ENCODE measurements at regions not wholly inside any gene's neighbourhood (a gene's known extent, or its start where the extent isn't known, plus 50 kb on each side); places are given as distances from the start of the nearest gene placed in this dataset.

DNA sequence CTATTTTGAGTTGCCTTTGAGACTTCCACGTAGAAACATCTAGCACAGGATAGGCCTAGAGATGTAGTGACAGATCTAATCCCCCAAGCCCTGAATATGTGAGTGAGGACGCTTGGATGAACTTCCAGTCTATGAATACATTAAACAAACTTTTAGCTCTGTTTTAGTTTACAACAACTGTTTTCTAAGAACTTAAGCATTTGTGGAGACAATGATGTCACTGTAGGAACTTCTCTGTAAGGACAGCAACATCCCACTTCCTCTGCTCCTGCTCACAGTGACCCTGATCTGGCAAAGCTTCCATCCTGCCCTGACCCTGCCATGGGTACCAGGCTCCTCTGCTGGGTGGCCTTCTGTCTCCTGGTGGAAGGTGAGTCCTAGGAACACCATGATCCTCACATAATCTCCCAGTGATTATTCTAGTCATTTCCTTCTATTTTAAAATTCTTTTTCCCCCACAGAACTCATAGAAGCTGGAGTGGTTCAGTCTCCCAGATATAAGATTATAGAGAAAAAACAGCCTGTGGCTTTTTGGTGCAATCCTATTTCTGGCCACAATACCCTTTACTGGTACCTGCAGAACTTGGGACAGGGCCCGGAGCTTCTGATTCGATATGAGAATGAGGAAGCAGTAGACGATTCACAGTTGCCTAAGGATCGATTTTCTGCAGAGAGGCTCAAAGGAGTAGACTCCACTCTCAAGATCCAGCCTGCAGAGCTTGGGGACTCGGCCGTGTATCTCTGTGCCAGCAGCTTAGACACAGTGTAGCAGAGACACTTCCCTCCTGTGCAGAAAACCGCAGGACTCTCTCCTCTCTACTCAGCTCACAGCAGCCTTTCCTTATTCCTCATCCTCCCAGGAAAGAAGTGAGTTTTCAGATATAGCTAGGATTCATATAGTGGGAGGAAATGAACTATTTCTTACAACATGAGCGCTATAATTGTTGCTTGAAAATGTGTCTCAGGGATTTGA, 194.4 kb upstream of the PRSS1 start:
- DNase-seq (ENCODE audit: low read depth, low spot score) = no peak
- H3K4me3 ChIP-seq (ENCODE audit: low read depth, low read length) = no peak overlapping the region
- ChIA-PET POLR2A (interaction anchor here (0.7 kb wide), 1 partner anchor 14 kb away, joined by 3 read pairs; no protein-coding TSS in a partner anchor), CTCF (interaction anchor here (0.6 to 4.1 kb wide), 12 partner anchors 8 to 256 kb away, joined by 3 to 24 read pairs (median 6); no protein-coding TSS in a partner anchor)
- no peak for TF ChIP-seq CTCF (IDR thresholded peaks at IDR 0.05; ENCODE audit: insufficient read depth, low read length, missing control alignments)

DNA sequence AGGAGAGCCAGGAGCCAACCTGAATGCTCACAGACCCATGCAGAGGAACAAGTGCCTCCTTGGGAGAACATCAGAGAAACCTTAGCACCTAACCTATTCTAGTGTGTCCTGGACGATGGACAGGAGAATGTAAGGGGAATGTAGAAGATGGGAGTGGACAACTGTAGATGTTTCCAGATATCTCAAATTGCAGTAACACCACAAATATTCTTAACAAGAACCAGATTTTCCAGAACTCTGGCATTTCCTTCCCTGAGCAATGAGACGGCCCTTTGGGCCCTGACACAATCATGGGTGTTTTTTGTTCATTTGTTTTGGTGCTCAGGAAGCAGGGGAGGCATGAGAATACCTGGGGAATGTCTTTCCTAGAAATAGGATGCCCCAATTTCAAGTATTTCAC, 196.1 kb upstream of the PRSS1 start:
- DNase-seq (ENCODE audit: low read depth, low spot score) = no peak
- H3K4me3 ChIP-seq (ENCODE audit: low read depth, low read length) = no peak overlapping the region
- ChIA-PET POLR2A (no interaction called here), CTCF (interaction anchor here (1.1 to 4.1 kb wide), 7 partner anchors 16 to 168 kb away, joined by 3 to 24 read pairs (median 5); no protein-coding TSS in a partner anchor)
- no peak for TF ChIP-seq CTCF (IDR thresholded peaks at IDR 0.05; ENCODE audit: insufficient read depth, low read length, missing control alignments)

DNA sequence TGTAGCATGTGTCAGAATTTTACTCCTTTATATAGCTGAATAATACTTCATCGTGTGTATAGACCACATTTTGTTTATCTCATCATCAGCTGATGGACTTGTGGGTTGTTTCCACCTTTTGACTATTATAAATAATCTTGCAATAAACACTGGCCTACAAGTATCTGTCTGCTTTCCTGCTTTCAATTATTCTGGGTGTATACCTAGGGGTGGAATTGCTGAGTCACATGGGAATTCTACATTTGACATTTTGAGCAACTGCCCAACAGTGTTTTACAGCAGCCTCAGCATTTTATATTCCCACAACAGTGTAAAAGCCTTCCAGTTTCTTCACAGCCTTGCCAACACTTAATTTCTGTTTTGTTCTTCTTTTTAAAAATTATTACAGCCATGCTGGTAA, 200.3 kb upstream of the PRSS1 start:
- no peak for TF ChIP-seq CTCF (IDR thresholded peaks at IDR 0.05; ENCODE audit: insufficient read depth, low read length, missing control alignments)
- POLR2A ChIA-PET = no interaction called here
- H3K4me3 ChIP-seq (ENCODE audit: low read depth, low read length) = no peak overlapping the region
- DNase-seq (ENCODE audit: low read depth, low spot score) = no peak
- CTCF ChIA-PET = interaction anchor here (1.0 to 1.2 kb wide), 3 partner anchors 9 to 23 kb away, joined by 3 to 8 read pairs (median 3); no protein-coding TSS in a partner anchor

DNA sequence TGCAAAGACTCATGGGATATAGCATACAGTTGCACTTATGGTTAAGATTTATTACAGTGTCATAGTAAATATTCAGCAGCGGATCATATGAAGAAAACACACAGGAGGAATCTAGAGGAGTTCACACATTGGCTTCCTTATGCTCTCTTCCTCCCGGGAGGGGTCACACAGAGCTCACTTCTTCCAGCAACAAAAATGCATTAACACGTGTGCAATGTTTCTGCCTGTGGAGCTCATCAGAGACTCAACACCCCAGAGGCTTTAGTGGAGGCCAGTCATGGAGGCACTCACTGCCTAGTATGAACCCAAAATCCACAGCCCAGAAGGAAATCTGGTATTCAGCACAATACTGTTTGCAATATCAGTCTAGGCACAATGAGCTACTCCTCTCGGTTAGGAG, 202.8 kb upstream of the PRSS1 start:
- DNase-seq (ENCODE audit: low read depth, low spot score) = no peak
- ChIA-PET POLR2A (no interaction called here), CTCF (interaction anchor here (0.9 to 5.3 kb wide), 12 partner anchors 9 to 694 kb away, joined by 3 to 40 read pairs (median 5); no protein-coding TSS in a partner anchor)
- no peak overlapping the region for H3K4me3 ChIP-seq (ENCODE audit: low read depth, low read length)
- TF ChIP-seq CTCF (IDR thresholded peaks at IDR 0.05; ENCODE audit: insufficient read depth, low read length, missing control alignments) = no peak

DNA sequence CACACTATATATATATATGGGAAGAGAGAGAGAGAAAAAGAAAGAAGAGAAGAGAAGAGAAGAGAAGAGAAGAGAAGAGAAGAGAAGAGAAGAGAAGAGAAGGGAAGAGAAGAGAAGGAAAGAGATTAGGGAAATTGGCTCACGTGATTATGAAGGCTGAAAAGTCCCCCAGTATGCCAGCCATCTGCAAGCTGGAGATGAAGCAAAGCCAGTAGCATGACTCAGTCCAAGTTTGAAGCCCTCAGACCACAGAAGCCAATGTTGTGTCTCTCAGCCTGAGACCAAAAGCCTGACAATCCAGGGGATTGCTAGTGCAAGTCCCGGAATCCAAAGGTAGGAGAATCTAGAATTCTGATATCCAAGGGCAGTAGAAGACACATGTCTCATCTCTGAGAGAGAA, 206.3 kb upstream of the PRSS1 start:
- DNase-seq (ENCODE audit: low read depth, low spot score) = no peak
- TF ChIP-seq CTCF (IDR thresholded peaks at IDR 0.05; ENCODE audit: insufficient read depth, low read length, missing control alignments) = no peak
- H3K4me3 ChIP-seq (ENCODE audit: low read depth, low read length) = no peak overlapping the region
- ChIA-PET POLR2A (interaction anchor here (1.4 kb wide), 1 partner anchor 14 kb away, joined by 5 read pairs; no protein-coding TSS in a partner anchor), CTCF (interaction anchor here (1.0 to 5.3 kb wide), 5 partner anchors 8 to 47 kb away, joined by 3 to 40 read pairs (median 5); no protein-coding TSS in a partner anchor)

DNA sequence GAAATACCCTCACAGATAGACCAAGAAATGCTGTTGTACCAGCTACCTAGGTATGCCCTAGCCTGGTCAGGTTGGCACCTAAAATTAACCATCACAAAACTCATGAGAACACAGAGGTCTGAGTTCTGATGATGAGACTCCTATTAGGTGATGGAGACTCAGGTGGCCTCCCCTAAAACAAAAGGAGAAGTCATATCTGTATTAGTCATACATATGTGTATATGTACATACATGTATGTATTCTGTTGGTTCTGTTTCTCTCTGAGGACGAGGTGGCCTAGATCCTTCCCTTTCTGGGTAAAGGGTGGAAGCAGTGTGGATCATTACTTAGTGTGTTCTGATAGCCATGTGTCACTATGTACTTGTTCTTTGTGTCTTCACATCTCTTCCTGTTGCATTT, 207.2 kb upstream of the PRSS1 start:
- CTCF ChIA-PET = interaction anchor here (1.3 to 2.6 kb wide), 7 partner anchors 17 to 241 kb away, joined by 3 to 14 read pairs (median 8); no protein-coding TSS in a partner anchor
- TF ChIP-seq CTCF (IDR thresholded peaks at IDR 0.05; ENCODE audit: insufficient read depth, low read length, missing control alignments) = no peak
- POLR2A ChIA-PET = no interaction called here
- DNase-seq (ENCODE audit: low read depth, low spot score) = no peak
- no peak overlapping the region for H3K4me3 ChIP-seq (ENCODE audit: low read depth, low read length)

Data from AG04449 (cell line).